H9 (cell line): ENCODE measurements at regions not wholly inside any gene's neighbourhood (a gene's known extent, or its start where the extent isn't known, plus 50 kb on each side); places are given as distances from the start of the nearest gene placed in this dataset.

Experiments
- DNase-seq: peaks from one replicate; pipeline ENCODE4 v3.0.0-alpha.2; 2017
- H2AFZ ChIP-seq: one replicate; pipeline ENCODE4 v1.6.1; 2013; ENCODE audit warnings: mild to moderate bottlenecking, low read length, control low read depth, moderate library complexity
- H2AK5ac ChIP-seq: 2 replicates; pipeline ENCODE4 v1.6.1; 2013; ENCODE audit warnings: low read length, control low read depth, mixed read lengths; ENCODE audit not compliant: insufficient read length
- H2BK120ac ChIP-seq: one replicate; pipeline ENCODE4 v1.6.1; 2013; ENCODE audit warnings: low read depth, mild to moderate bottlenecking, low read length, control low read depth, inconsistent platforms; ENCODE audit not compliant: poor library complexity, severe bottlenecking
- H2BK12ac ChIP-seq: 2 replicates; pipeline ENCODE4 v1.6.1; 2013; ENCODE audit warnings: low read length, control low read depth, mixed read lengths, low read depth; ENCODE audit not compliant: insufficient read length
- H2BK15ac ChIP-seq: 2 replicates; pipeline ENCODE4 v1.6.1; 2013; ENCODE audit warnings: low read depth, low read length, control low read depth
- H2BK20ac ChIP-seq: one replicate; pipeline ENCODE4 v1.6.1; 2013; ENCODE audit warnings: low read depth, mild to moderate bottlenecking, low read length, control low read depth, inconsistent platforms; ENCODE audit not compliant: poor library complexity, severe bottlenecking
- H2BK5ac ChIP-seq: 2 replicates; pipeline ENCODE4 v1.6.1; 2013; ENCODE audit warnings: low read length, control low read depth, mixed read lengths; ENCODE audit not compliant: insufficient read length
- H3K14ac ChIP-seq: 2 replicates; pipeline ENCODE4 v1.6.1; 2013; ENCODE audit warnings: low read length, control low read depth; ENCODE audit not compliant: insufficient read depth
- H3K18ac ChIP-seq: 2 replicates; pipeline ENCODE4 v1.6.1; 2013; ENCODE audit warnings: low read depth, mild to moderate bottlenecking, mixed read lengths, low read length, control low read depth; ENCODE audit not compliant: insufficient read length
- H3K23ac ChIP-seq: 2 replicates; pipeline ENCODE4 v1.6.1; 2013; ENCODE audit warnings: low read length, control low read depth, mixed read lengths, low read depth; ENCODE audit not compliant: insufficient read length
- H3K23me2 ChIP-seq: 2 replicates; pipeline ENCODE4 v1.6.1; 2013; ENCODE audit warnings: low read depth, mild to moderate bottlenecking, mixed read lengths, low read length, control low read depth; ENCODE audit not compliant: insufficient read length, poor library complexity, severe bottlenecking
- H3K27ac ChIP-seq: 2 replicates; pipeline ENCODE4 v1.5.1; 2013; ENCODE audit warnings: low read length, control low read depth, mixed read lengths, low read depth; ENCODE audit not compliant: insufficient read length
- H3K27me3 ChIP-seq: 2 replicates; pipeline ENCODE4 v1.6.1; 2013; ENCODE audit warnings: low read length, control low read depth, inconsistent platforms; ENCODE audit not compliant: insufficient read depth
- H3K4ac ChIP-seq: 2 replicates; pipeline ENCODE4 v1.6.1; 2013; ENCODE audit warnings: low read depth, mild to moderate bottlenecking, control low read depth, inconsistent platforms, low read length, moderate library complexity
- H3K4me1 ChIP-seq: 2 replicates; pipeline ENCODE4 v1.6.1; 2013; ENCODE audit warnings: low read length, control low read depth, inconsistent platforms; ENCODE audit not compliant: insufficient read depth
- H3K4me2 ChIP-seq: 2 replicates; pipeline ENCODE4 v1.6.1; 2013; ENCODE audit warnings: low read length, control low read depth, mixed read lengths; ENCODE audit not compliant: insufficient read length, insufficient read depth
- H3K56ac ChIP-seq: 2 replicates; pipeline ENCODE4 v1.6.1; 2013; ENCODE audit warnings: low read depth, mild to moderate bottlenecking, mixed read lengths, low read length, control low read depth; ENCODE audit not compliant: insufficient read length
- H3K79me1 ChIP-seq: 2 replicates; pipeline ENCODE4 v1.6.1; 2013; ENCODE audit warnings: low read depth, mild to moderate bottlenecking, moderate library complexity, low read length, control low read depth, inconsistent platforms; ENCODE audit not compliant: insufficient read depth, poor library complexity, severe bottlenecking
- H3K79me2 ChIP-seq: 2 replicates; pipeline ENCODE4 v1.6.1; 2013; ENCODE audit warnings: low read length, control low read depth, inconsistent platforms; ENCODE audit not compliant: insufficient read depth
- H3K9ac ChIP-seq: 2 replicates; pipeline ENCODE4 v1.6.1; 2013; ENCODE audit warnings: low read length, control low read depth, mixed read lengths; ENCODE audit not compliant: insufficient read length; ENCODE audit errors: extremely low read depth
- H3K9me3 ChIP-seq: one replicate; pipeline ENCODE4 v1.6.1; 2013; ENCODE audit warnings: low read depth, low read length, inconsistent platforms; ENCODE audit not compliant: control insufficient read depth
- H3T11ph ChIP-seq: one replicate; pipeline ENCODE4 v1.6.1; 2013; ENCODE audit warnings: mild to moderate bottlenecking, low read length, control low read depth, inconsistent platforms
- H4K20me1 ChIP-seq: one replicate; pipeline ENCODE4 v1.6.1; 2013; ENCODE audit not compliant: control insufficient read depth, insufficient read length, insufficient read depth
- H4K5ac ChIP-seq: 2 replicates; pipeline ENCODE4 v1.6.1; 2013; ENCODE audit warnings: low read depth, mild to moderate bottlenecking, mixed read lengths, low read length, control low read depth; ENCODE audit not compliant: insufficient read length
- H4K8ac ChIP-seq: replicated peaks from 2 replicates; pipeline ENCODE4 v1.6.1; 2013; ENCODE audit warnings: low read length, control low read depth, mixed read lengths, low read depth; ENCODE audit not compliant: insufficient read length
- H4K91ac ChIP-seq: 2 replicates; pipeline ENCODE4 v1.6.1; 2013; ENCODE audit warnings: low read depth, mild to moderate bottlenecking, moderate library complexity, mixed read lengths, low read length, control low read depth; ENCODE audit not compliant: insufficient read length
- H3K27ac Mint-ChIP-seq, 3 experiments: 2 replicates in 2 of 3; 3 replicates in 1 of 3; pipeline ENCODE4 v1.8.0; 2020 to 2021; ENCODE audit warnings: mixed read lengths in 3 of 3, mild to moderate bottlenecking in 1 of 3, moderate library complexity in 1 of 3
- H3K27me3 Mint-ChIP-seq: 2 replicates; pipeline ENCODE4 v1.8.0; 2021; ENCODE audit warnings: low read depth, mild to moderate bottlenecking, moderate library complexity, mixed read lengths
- H3K36me3 Mint-ChIP-seq, 3 experiments: 2 replicates in 2 of 3; 3 replicates in 1 of 3; pipeline ENCODE4 v1.8.0; 2020 to 2021; ENCODE audit warnings: low read depth in 3 of 3, mixed read lengths in 3 of 3; ENCODE audit not compliant: insufficient read depth in 1 of 3
- H3K4me1 Mint-ChIP-seq, 2 experiments: 2 replicates each; pipeline ENCODE4 v1.8.0; 2020; ENCODE audit warnings: mixed read lengths in 2 of 2
- H3K4me3 Mint-ChIP-seq, 2 experiments: 2 replicates in 1 of 2; 3 replicates in 1 of 2; pipeline ENCODE4 v1.8.0; 2020 to 2021; ENCODE audit warnings: mild to moderate bottlenecking in 2 of 2, mixed read lengths in 2 of 2, moderate library complexity in 1 of 2
- H3K9me3 Mint-ChIP-seq, 2 experiments: 2 replicates in 1 of 2; 3 replicates in 1 of 2; pipeline ENCODE4 v1.8.0; 2020; ENCODE audit warnings: mild to moderate bottlenecking in 2 of 2, mixed read lengths in 2 of 2, moderate library complexity in 1 of 2
- CTCF ChIP-seq: fragments of 200-600 bp; sonication (generic); conservative IDR thresholded peaks from 3 replicates; pipeline ENCODE4 v1.8.0; 2021; ENCODE audit warnings: antibody characterized with exemption, mild to moderate bottlenecking
- WGBS: extraction: QIAGEN DNeasy Blood & Tissue Kit; methylation state at CpG from one replicate; pipeline ENCODE4 v1.1.7; 2013; ENCODE audit warnings: missing lambda C conversion rate, low lambda C conversion rate, mixed read lengths; ENCODE audit not compliant: insufficient read length; ENCODE audit errors: extremely low coverage; 5-methylcytosine and 5-hydroxymethylcytosine counted together

- H2BK5ac ChIP-seq: no peak overlapping the region
- H3K23me2 ChIP-seq: no peaks in the 10 kb centered on the region
- H3K18ac ChIP-seq: no peak overlapping the region
- no peak overlapping the region for H4K8ac ChIP-seq
- no peak overlapping the region for H3K14ac ChIP-seq
- no peaks in the 10 kb centered on the region for H3K27me3 ChIP-seq
- H3K4ac ChIP-seq: no peak overlapping the region
- TF ChIP-seq CTCF: no peak
- Mint-ChIP-seq H3K9me3 (no peaks in the 10 kb centered on the region), H3K36me3 (0 out of 7 replicates have a peak, but pooled peaks cover 0 to 3% (median 0%) of the 10 kb centered on the region in 3 experiments), H3K4me3 (no peak overlapping the region), H3K27ac (no peak overlapping the region), H3K27me3 (no peaks in the 10 kb centered on the region; the same call in 1 of the 2 replicates), H3K4me1 (peaks cover 16% of the 10 kb centered on the region in 2 experiments)
- no peaks in the 10 kb centered on the region for H4K20me1 ChIP-seq
- H4K91ac ChIP-seq: no peak overlapping the region
- H3K56ac ChIP-seq: no peak overlapping the region
- no peaks in the 10 kb centered on the region for H3K79me1 ChIP-seq
- H2AFZ ChIP-seq: no peak overlapping the region
- no peak overlapping the region for H4K5ac ChIP-seq
- no peak overlapping the region for H3K4me2 ChIP-seq
- H3K9me3 ChIP-seq: no peaks in the 10 kb centered on the region
- H2BK12ac ChIP-seq: no peak overlapping the region
- WGBS: no CpG with 5 or more reads among the region's 3 CpGs
- no peak overlapping the region for H2AK5ac ChIP-seq
- DNase-seq: no peak
- H3K4me1 ChIP-seq: peaks cover 4% of the 10 kb centered on the region
- no peak overlapping the region for H3T11ph ChIP-seq
- no peak overlapping the region for H3K27ac ChIP-seq
- no peak overlapping the region for H2BK20ac ChIP-seq
- H2BK120ac ChIP-seq: no peak overlapping the region
- H2BK15ac ChIP-seq: no peak overlapping the region
- no peak overlapping the region for H3K23ac ChIP-seq
- H3K9ac ChIP-seq: no peak overlapping the region
- no peaks in the 10 kb centered on the region for H3K79me2 ChIP-seq
Observed at GRCh38 chr2:74766780-74767179, 67.1 kb upstream of the HK2 start.
